VCaP (cell line): ENCODE measurements at regions not wholly inside any gene's neighbourhood (a gene's known extent, or its start where the extent isn't known, plus 50 kb on each side); places are given as distances from the start of the nearest gene placed in this dataset.

Source experiments
- H3K27ac ChIP-seq: fragments of 450-650 bp; 2 replicates; pipeline ENCODE4 v1.5.1; 2017
- TF ChIP-seq, protein P1 (sequence below): fragments of 450-650 bp; conservative IDR thresholded peaks from 2 replicates; pipeline ENCODE4 v1.5.1; 2017; ENCODE audit warnings: mild to moderate bottlenecking, moderate library complexity

DNA sequence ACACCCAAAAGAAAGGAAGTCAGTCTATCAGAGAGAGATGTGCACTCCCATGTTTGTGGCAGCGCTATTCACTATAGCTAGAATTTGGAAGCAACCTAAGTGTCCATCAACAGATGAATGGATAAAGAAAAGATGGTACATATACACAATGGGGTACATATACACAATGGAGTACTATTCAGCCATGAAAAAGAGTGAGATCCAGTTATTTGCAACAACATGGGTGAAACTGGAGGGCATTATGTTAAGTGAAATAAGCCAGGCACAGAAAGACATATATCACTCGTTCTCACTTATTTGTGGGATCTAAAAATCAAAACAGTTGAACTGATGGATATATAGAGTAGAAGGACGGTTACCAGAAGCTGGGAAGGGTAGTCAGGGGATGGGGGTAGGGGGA lies 99.9 kb upstream of the ZNF516 start:
- TF ChIP-seq, protein P1, sequence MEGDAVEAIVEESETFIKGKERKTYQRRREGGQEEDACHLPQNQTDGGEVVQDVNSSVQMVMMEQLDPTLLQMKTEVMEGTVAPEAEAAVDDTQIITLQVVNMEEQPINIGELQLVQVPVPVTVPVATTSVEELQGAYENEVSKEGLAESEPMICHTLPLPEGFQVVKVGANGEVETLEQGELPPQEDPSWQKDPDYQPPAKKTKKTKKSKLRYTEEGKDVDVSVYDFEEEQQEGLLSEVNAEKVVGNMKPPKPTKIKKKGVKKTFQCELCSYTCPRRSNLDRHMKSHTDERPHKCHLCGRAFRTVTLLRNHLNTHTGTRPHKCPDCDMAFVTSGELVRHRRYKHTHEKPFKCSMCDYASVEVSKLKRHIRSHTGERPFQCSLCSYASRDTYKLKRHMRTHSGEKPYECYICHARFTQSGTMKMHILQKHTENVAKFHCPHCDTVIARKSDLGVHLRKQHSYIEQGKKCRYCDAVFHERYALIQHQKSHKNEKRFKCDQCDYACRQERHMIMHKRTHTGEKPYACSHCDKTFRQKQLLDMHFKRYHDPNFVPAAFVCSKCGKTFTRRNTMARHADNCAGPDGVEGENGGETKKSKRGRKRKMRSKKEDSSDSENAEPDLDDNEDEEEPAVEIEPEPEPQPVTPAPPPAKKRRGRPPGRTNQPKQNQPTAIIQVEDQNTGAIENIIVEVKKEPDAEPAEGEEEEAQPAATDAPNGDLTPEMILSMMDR: no peak
- no peak overlapping the region for H3K27ac ChIP-seq

DNA sequence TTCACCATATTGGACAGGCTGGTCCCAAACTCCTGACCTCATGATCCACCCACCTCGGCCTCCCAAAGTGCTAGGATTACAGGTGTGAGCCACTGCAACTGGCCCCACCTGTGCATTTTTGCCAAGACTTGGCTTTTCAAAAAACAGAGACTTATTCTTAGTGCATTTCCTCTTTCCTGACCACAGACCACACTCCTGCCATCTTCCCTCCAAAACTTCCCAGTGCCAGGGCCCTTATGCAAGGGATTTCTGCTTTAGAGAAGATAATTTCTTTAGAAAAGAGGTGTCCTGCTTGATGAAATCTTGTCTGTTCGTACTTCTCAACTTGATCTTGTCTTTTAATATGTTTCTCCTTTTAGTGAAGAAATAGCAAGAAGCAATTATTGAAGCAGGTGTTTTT lies 98.8 kb upstream of the ZNF516 start:
- TF ChIP-seq, protein P1: no peak
- no peak overlapping the region for H3K27ac ChIP-seq

DNA sequence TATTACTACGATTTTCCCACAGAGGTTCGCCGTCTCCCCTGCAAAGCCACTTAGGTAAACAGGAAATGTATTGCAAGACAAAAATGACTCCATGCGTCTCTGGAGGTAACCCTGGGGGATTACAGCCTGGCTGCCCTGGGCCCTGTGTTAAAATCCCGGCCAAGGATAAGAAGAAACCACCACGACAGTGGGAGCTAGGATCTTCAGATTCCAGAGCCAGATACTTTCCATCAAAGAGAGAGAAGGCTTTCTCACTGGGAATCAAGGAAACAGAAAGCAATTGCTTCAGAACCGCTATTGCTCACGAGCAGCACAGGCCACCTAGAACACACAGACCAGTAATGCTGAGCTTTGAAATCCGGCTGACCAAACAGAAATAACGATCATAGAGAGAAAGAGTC lies 97.9 kb upstream of the ZNF516 start:
- TF ChIP-seq, protein P1: no peak

DNA sequence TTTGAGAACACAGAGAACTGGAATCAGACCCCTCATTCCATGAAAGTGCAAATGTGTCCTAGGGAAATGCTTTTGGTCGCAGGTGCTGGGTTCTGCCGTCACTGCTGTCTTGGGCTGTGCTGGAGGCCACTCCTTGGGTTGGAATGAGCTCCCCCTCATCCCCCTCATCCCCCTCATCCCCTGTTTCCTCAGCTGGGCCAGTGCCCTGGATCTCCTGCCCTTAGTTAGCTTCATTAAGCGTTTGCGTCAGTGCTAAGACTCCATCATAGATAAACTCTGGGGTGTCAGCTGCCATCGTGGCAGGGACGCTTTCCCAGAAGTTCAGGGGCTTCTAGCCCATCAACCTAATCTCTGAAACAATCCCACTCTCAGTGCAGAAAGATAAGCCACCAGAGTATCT lies 97.1 kb upstream of the ZNF516 start:
- TF ChIP-seq, protein P1: no peak

More for the DNA sequence above, 97.9 kb upstream of the ZNF516 start:
- H3K27ac ChIP-seq: no peak overlapping the region

DNA sequence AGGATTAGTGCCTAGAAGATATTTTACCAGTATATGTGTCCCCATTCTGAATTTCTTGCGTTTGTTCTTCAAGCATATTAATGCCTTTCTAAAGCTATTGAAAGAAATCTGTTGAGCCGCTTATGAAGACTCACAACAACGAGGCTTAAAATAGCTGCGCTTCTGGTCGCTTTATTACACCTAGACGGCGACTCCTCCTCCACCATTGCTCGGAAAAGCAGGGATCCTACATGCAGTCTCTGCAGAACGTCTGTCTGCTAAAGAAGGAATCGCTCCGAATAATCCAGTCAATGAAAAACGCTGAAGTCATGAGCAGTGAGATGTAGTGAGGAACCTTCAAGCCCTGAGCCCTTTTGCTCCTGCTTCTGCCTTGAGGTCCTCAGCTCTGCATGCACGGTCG lies 94.8 kb upstream of the ZNF516 start:
- H3K27ac ChIP-seq: no peak overlapping the region
- TF ChIP-seq, protein P1: no peak

More for the DNA sequence above, 97.1 kb upstream of the ZNF516 start:
- H3K27ac ChIP-seq: no peak overlapping the region

DNA sequence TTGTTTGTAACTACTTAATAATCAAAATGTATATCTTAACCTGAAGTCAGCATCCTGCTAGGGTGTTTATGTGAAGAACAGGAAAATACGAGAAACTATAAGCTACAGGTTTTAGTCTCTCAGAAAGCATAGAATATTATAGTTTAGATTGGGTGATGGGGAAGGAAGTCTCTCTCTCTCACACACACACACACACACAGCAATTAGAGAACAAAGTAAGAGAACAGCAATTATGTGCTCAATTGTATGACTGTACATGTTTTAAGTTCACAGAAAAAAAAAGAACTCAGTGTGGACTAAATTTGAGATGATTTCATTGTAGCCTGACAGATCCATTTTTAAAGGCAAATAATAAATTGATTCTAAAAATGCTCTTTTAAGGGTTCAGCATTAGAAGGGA lies 94.3 kb upstream of the ZNF516 start:
- H3K27ac ChIP-seq: no peak overlapping the region
- TF ChIP-seq, protein P1: no peak

DNA sequence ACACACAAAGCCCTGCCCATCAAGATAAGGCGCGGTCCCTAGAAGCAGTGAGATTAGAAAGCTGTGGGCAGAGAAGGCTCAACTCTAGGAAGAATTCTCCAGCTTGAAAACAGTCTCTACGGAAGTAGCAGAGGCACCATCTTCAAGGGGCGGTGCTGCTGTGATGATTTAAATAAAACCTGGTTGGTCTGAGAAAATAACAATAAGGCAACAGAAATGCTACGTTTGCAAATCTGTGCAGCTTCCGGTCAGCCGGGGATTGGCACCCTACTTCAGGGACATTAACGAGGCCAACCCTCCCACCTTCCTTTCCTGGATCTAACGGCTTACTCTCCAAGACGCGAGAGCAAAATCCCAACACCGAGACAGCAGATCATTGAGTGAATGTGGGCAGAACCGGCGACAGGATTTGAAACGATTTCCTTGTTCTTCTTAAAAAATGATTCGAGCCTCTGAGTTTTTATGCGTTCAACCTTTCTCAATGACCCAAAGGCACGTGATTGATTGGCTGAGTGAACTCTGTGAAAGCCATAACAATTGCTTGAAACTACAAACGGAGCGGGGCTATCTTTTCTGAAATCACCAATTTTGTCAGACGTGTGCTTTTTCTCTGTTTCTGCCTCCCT lies 93.7 kb upstream of the ZNF516 start:
- TF ChIP-seq, protein P1: no peak

More for the DNA sequence above, 93.7 kb upstream of the ZNF516 start:
- H3K27ac ChIP-seq: no peak overlapping the region
